GDM1 (cell line): ENCODE measurements at regions not wholly inside any gene's neighbourhood (a gene's known extent, or its start where the extent isn't known, plus 50 kb on each side); places are given as distances from the start of the nearest gene placed in this dataset.

Experiments
- DNase-seq: peaks from one replicate; lab custom pipeline; 2025; lab: John Stamatoyannopoulos, UW

GRCh38 chr12:45587012-45587411, 142.5 kb upstream of the ARID2 start:
- no peak for DNase-seq

- no peak for DNase-seq
Observed at GRCh38 chr12:45587877-45588533, 141.5 kb upstream of the ARID2 start.

- DNase-seq, result no peak
Observed at GRCh38 chr12:45590646-45591045, 138.9 kb upstream of the ARID2 start.

- no peak for DNase-seq
Observed at GRCh38 chr12:45591635-45592034, 137.9 kb upstream of the ARID2 start.

- DNase-seq, result no peak
Observed at GRCh38 chr12:45596366-45596765, 133.1 kb upstream of the ARID2 start.

DNA sequence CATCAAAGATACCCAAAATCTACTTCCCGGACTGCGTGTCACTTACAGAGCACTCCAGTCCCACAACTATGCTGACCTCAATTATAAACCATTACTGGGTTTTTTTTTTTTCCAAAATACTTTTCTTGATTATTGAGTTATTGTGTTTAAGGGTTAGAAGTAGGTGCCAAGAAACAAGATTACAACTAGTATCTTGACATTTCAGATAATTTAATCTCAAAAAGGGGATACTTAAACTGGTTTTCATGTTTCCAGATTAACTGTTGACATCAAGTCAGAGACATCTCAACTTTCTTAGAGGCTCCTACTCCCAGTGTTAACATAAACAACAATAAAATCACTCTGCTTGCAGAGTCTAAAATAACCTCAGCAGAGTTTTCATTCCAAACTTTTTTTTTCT, 131.2 kb upstream of the ARID2 start:
- no peak for DNase-seq

DNA sequence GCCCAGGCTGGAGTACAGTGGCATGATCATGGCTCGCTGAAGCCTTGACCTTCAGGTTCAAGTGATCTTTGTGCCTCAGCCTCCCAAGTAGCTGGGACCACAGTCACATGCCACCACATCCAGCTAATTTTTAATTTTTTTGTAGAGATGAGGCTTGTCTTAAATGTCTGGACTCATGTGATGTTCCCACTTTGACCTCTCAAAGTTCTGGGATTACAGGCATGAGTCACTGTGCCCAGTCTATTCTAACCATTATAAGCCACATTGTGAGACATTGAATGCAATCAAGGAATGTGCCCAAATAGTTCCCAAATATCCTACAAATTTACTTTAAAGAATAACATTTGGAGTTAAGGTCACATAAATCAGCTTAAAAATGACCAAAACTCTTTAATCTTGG, 130.7 kb upstream of the ARID2 start:
- DNase-seq, result no peak

DNA sequence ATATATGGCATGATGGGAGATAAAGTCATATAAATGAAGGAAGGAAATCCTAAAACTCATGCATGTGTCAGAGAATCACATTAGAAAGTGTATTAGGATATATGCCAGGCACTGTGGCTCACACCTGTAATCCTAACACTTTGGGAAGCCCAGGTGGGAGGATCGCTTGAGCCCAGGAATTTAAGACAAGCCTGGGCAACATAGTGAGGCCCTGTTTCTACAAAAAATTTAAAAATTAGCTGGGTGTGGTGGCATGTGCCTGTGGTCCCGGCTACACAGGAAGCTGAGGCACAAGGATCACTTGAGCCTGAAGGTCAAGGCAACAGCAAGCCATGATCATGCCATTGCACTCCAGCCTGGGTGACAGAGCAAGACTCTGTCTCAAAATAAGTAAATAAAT, 130.3 kb upstream of the ARID2 start:
- no peak for DNase-seq

DNA sequence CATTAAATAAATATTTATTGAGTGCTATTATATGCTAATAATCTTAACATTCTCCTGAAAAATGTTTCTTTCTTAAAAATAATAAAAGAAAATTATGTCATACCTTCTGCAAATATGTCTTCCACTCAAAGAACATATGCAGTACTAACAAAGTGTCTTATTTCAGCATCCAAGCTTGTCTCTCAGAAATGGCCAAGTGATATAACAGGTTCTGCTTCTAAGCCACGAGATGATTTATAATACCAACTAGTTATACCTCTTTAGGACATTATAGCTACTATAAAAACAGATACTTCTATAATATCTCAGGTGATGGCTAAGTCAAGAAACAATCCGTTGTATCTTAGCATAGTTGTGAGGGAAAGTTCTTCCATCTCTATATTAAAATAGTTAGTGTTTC, 128.1 kb upstream of the ARID2 start:
- DNase-seq, result no peak

DNA sequence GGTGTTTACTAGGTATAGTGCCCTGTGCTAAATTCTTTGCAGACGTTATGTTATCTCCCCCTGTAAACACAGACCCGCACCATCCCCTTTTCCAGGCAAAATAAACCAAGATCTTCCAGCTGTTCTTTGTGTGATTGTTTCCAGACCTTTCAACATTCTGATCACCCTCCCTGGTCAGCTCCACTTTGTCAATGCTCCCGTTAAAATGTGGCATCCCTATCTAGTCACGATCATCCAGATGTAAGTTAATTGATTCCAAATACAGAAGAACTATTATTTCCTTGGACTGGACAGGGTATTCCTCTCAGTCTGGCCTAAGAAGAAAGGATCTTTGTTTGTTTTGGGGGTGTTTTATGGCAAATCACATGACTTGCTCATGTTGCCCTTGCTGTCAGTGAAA, 127.6 kb upstream of the ARID2 start:
- no peak for DNase-seq

- DNase-seq, result no peak
Observed at GRCh38 chr12:45605624-45606023, 123.9 kb upstream of the ARID2 start.

DNA sequence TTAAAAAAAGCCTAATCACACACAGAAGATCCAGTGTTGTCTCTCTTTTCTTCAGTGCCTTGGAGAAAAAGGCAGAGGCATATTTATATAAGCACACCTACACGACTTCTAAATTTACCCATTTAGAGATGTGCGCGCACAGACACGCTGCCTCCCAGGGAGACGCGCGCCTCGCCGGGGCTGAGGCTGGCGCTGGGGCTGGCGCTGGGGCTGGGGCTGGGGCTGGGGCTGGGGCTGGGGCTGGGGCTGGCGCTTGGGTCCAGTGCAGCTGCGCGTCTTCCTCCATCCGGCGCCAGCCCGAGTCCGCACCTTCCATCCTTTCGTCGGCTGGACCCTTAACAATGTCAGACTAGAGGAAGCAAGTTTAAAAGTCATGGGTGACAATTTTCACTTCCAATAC, 118.4 kb upstream of the ARID2 start:
- no peak for DNase-seq

DNA sequence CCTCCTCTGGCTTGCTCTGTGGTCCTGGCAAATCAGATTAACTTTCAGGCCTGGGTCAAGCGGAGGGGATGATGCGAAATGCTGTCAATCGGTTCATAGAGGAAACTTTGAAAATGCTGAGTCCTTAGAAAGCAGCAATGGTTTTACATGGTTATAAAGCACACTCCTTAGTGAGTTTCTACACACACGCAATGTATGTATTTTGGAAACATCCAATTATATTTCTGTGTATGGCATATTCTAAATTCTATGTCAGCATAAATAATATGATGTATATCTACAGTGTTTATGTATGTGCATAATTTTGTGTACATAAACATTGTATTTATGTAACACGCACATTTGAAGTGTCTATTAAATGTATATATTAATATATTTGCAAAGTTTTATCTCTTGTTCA, 118.0 kb upstream of the ARID2 start:
- DNase-seq, result no peak

- no peak for DNase-seq
Observed at GRCh38 chr12:45612044-45612794, 117.3 kb upstream of the ARID2 start.

DNA sequence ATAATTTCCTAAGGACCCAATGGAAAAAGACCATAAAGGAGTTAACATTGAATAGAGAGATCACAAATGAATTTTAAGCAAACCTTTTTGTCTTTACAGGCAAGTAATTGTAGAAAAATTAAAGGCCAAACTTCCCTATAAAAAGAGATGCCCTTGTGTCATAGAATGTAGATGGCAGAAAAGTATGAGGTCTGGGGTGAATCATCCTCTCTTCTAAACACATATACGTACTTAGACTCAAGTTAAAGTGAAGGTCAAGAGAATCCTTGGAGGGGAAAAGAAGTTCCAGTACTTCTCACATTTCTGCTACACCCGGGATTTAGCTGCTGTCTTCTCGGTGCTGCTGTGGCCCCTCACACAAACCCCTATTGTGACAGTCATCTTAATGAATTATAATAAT, 116.2 kb upstream of the ARID2 start:
- DNase-seq, result no peak

- DNase-seq, result no peak
Observed at GRCh38 chr12:45613855-45614254, 115.7 kb upstream of the ARID2 start.

DNA sequence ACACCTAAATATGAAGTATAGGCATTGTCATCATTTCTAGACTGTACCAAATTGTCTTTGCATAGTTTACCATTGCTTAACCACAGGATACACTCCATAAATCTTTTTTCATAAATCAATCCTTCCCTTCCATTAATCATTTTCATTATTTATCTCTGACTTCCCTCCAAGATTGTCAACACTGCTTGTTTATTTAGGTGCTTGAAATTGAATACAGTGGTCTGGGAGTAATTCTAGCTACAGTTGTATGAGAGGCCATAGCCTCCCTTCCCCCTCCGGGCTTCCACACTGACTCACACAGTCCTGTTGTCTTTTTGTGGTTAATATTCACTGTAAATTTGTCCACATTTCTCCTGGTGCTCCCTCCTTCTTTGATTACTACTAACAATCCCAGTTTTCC, 114.2 kb upstream of the ARID2 start:
- DNase-seq, result no peak

DNA sequence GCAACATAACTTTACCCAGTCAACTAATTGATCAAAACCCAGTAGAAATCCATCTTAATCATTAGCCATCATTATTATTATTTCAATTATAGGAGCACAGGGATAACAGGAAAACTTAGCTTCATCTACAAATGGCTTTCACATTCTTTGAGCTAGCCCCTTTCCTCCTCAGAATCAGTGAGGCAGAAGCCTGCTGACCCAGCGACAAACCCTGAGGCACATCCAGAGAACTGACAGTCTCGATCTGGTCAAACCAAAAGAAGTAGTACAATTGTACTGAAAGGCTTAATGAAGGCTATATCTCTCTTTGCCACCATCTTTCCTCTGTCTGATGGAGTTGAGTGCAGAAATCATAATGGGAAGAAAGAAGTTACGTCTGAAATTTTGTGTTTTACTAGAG, 109.8 kb upstream of the ARID2 start:
- no peak for DNase-seq

DNA sequence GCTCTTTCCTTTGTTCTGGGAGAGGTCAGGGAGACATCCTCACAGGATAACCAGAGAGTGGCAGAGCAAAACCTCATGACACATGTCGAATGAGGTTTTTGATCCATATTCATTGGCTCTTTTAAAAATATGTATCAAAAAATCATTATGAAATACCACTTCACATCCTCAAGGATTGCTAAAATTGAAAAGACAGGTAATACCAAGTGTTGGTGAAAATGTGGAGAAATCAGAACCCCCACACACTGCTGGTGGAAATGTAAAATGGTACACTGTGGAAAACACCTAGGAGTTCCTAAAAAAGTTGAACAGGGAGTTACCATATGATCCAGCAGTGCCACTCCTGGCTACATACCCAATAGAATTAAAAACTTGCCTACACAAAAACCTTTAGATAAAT, 107.8 kb upstream of the ARID2 start:
- no peak for DNase-seq

DNA sequence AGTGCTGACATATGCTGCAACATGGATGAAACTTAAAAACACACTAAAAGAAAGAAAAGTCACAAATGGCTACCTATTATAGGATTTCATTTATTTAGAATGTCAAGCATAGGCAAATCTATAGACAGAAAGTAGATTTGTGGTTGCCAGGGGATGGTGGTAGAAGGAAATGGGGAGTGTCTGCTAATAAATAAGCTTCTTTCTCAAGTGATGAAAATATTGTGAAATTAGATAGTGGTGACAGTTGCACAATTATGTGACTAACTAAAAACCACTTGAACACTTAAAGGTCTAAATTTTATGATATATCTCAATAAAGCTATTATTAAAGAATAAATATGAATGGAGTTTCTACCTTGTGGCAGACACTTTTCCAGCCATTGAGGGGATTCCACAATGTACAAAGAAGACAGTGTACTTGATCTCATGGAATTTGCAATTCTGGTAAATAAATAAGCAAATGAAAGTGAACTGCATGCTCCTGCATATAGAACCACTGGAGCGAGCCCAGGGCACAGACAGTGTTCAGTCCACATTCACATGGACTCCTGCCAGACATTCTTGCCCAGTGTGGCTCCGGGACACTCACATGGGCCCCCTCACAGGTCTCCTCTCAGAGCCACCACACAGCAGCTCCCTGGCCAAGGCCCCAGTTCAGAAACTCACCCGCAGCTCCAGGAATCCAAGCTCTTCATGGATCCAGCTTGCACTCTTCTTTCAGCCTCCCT, 107.1 kb upstream of the ARID2 start:
- no peak for DNase-seq

DNA sequence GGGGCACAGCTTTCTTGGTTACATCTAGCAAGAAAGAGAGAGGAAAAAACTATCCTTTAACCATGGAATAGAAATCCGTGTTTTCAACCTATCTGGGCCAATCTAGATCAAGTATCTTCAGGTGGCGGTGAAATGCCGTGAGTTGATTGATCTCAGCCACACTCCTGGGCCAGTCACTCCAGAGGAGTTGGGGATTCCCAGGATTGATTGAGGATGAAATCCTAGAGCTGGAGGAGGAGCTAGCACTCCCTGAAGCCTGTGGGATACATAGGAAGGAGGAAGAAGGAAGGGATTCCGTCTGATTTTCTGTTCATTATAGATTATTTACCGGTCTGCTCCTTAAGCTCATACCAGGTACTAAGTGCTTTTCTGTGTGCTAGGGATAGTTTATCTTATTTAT, 106.3 kb upstream of the ARID2 start:
- no peak for DNase-seq

- no peak for DNase-seq
Observed at GRCh38 chr12:45623940-45624339, 105.6 kb upstream of the ARID2 start.

DNA sequence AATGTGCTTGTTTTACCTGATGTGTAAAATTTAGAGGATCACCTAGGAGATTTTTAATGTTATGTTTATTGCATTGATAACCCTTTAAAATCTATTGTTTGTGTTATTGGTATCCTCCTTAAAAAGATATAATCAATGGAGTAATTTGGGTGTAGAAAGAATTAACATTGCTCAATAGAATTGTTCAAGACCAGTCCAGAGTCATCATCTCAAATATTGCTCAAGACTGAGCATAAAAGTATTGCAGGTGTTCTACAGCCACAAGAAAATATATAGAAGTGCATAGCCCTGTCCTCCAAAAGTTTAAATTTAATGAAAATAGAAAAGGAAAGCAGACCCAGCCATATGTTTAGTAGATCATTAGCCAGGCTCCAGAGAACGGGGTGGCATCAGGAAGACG, 102.5 kb upstream of the ARID2 start:
- no peak for DNase-seq
